Activated T-cell treated with anti-CD3 and anti-CD28 coated beads, Interleukin-2, amount 50 U/mL, for 4 hours (primary cell): ENCODE measurements at regions not wholly inside any gene's neighbourhood (a gene's known extent, or its start where the extent isn't known, plus 50 kb on each side); places are given as distances from the start of the nearest gene placed in this dataset.

Experiments used
- ATAC-seq, 2 donors: fragments of 200-7000 bp; cut with Tn5 transposase; one replicate each; pipeline ENCODE4 v1.10.0; 2021
- DNase-seq: peaks from one replicate; pipeline ENCODE4 v3.0.0-alpha.2; 2020
- H3K27me3 Mint-ChIP-seq: one replicate; pipeline ENCODE4 v1.8.0; 2021; ENCODE audit warnings: low read depth, mixed read lengths
- H3K36me3 Mint-ChIP-seq: one replicate; pipeline ENCODE4 v1.8.0; 2022; ENCODE audit warnings: mixed read lengths; ENCODE audit not compliant: insufficient read depth
- H3K4me1 Mint-ChIP-seq: one replicate; pipeline ENCODE4 v1.8.0; 2021; ENCODE audit warnings: low read depth, mixed read lengths
- H3K4me3 Mint-ChIP-seq: one replicate; pipeline ENCODE4 v1.8.0; 2021; ENCODE audit warnings: mild to moderate bottlenecking, moderate library complexity, mixed read lengths
- H3K9me3 Mint-ChIP-seq: one replicate; pipeline ENCODE4 v1.8.0; 2021; ENCODE audit warnings: mixed read lengths

- Mint-ChIP-seq H3K4me3 (no peak overlapping the region), H3K36me3 (no peaks in the 10 kb centered on the region), H3K27me3 (no peaks in the 10 kb centered on the region), H3K4me1 (no peaks in the 10 kb centered on the region), H3K9me3 (peaks cover 20% of the 10 kb centered on the region)
- no peak for DNase-seq
- ATAC-seq, result no peak
Observed at GRCh38 chr13:47463726-47464125, 537.3 kb downstream of the SUCLA2 start.

GRCh38 chr13:47463002-47463401 lies 538.1 kb downstream of the SUCLA2 start:
- no peak for ATAC-seq
- H3K9me3 Mint-ChIP-seq, result peaks cover 19% of the 10 kb centered on the region
- no peak for DNase-seq
- no peaks in the 10 kb centered on the region for H3K36me3 Mint-ChIP-seq
- no peaks in the 10 kb centered on the region for H3K27me3 Mint-ChIP-seq
- no peaks in the 10 kb centered on the region for H3K4me1 Mint-ChIP-seq
- H3K4me3 Mint-ChIP-seq, result no peak overlapping the region

- H3K36me3 Mint-ChIP-seq, result no peaks in the 10 kb centered on the region
- H3K27me3 Mint-ChIP-seq, result no peaks in the 10 kb centered on the region
- peaks cover 13% of the 10 kb centered on the region for H3K9me3 Mint-ChIP-seq
- ATAC-seq (no peak), DNase-seq (no peak)
- H3K4me3 Mint-ChIP-seq, result no peak overlapping the region
- no peaks in the 10 kb centered on the region for H3K4me1 Mint-ChIP-seq
Observed at GRCh38 chr13:47461816-47462215, 539.3 kb downstream of the SUCLA2 start.

GRCh38 chr13:47459512-47459911 lies 541.6 kb downstream of the SUCLA2 start:
- no peaks in the 10 kb centered on the region for H3K36me3 Mint-ChIP-seq
- no peaks in the 10 kb centered on the region for H3K4me1 Mint-ChIP-seq
- DNase-seq (no peak), ATAC-seq (no peak)
- no peak overlapping the region for H3K4me3 Mint-ChIP-seq
- H3K27me3 Mint-ChIP-seq, result no peaks in the 10 kb centered on the region
- H3K9me3 Mint-ChIP-seq, result peaks cover 4% of the 10 kb centered on the region

- no peaks in the 10 kb centered on the region for H3K4me1 Mint-ChIP-seq
- no peak for ATAC-seq
- H3K36me3 Mint-ChIP-seq, result no peaks in the 10 kb centered on the region
- H3K27me3 Mint-ChIP-seq, result no peaks in the 10 kb centered on the region
- no peak overlapping the region for H3K4me3 Mint-ChIP-seq
- no peaks in the 10 kb centered on the region for H3K9me3 Mint-ChIP-seq
- no peak for DNase-seq
Observed at GRCh38 chr13:47457626-47458025, 543.4 kb downstream of the SUCLA2 start.

GRCh38 chr13:47455626-47456025 lies 545.4 kb downstream of the SUCLA2 start:
- Mint-ChIP-seq H3K36me3 (no peaks in the 10 kb centered on the region), H3K4me1 (no peaks in the 10 kb centered on the region), H3K4me3 (no peak overlapping the region), H3K9me3 (no peaks in the 10 kb centered on the region), H3K27me3 (no peaks in the 10 kb centered on the region)
- ATAC-seq (no peak), DNase-seq (no peak)

- Mint-ChIP-seq H3K36me3 (no peaks in the 10 kb centered on the region), H3K27me3 (no peaks in the 10 kb centered on the region), H3K4me3 (no peak overlapping the region), H3K9me3 (no peaks in the 10 kb centered on the region), H3K4me1 (no peaks in the 10 kb centered on the region)
- DNase-seq (no peak), ATAC-seq (no peak)
Observed at GRCh38 chr13:47454986-47455385, 546.1 kb downstream of the SUCLA2 start.

- no peaks in the 10 kb centered on the region for H3K27me3 Mint-ChIP-seq
- no peak for DNase-seq
- no peaks in the 10 kb centered on the region for H3K36me3 Mint-ChIP-seq
- no peaks in the 10 kb centered on the region for H3K4me1 Mint-ChIP-seq
- ATAC-seq, result no peak
- peaks cover 9% of the 10 kb centered on the region for H3K9me3 Mint-ChIP-seq
- no peak overlapping the region for H3K4me3 Mint-ChIP-seq
Observed at GRCh38 chr13:47437406-47437805, 540.6 kb upstream of the HTR2A start.

GRCh38 chr13:47433461-47434005 lies 536.7 kb upstream of the HTR2A start:
- Mint-ChIP-seq H3K9me3 (peaks cover 9% of the 10 kb centered on the region), H3K4me3 (no peak overlapping the region), H3K4me1 (no peaks in the 10 kb centered on the region), H3K27me3 (no peaks in the 10 kb centered on the region), H3K36me3 (no peaks in the 10 kb centered on the region)
- DNase-seq (no peak), ATAC-seq (no peak)

GRCh38 chr13:47426126-47426849 lies 529.4 kb upstream of the HTR2A start:
- no peaks in the 10 kb centered on the region for H3K27me3 Mint-ChIP-seq
- H3K36me3 Mint-ChIP-seq, result no peaks in the 10 kb centered on the region
- H3K4me1 Mint-ChIP-seq, result no peaks in the 10 kb centered on the region
- ATAC-seq, result no peak
- DNase-seq, result no peak
- no peaks in the 10 kb centered on the region for H3K9me3 Mint-ChIP-seq
- H3K4me3 Mint-ChIP-seq, result no peak overlapping the region

GRCh38 chr13:47421525-47421924 lies 524.7 kb upstream of the HTR2A start:
- ATAC-seq (no peak), DNase-seq (no peak)
- Mint-ChIP-seq H3K36me3 (no peaks in the 10 kb centered on the region), H3K9me3 (no peaks in the 10 kb centered on the region), H3K27me3 (no peaks in the 10 kb centered on the region), H3K4me3 (no peak overlapping the region), H3K4me1 (no peaks in the 10 kb centered on the region)

GRCh38 chr13:47420568-47420967 lies 523.7 kb upstream of the HTR2A start:
- no peaks in the 10 kb centered on the region for H3K36me3 Mint-ChIP-seq
- DNase-seq (no peak), ATAC-seq (no peak)
- no peak overlapping the region for H3K4me3 Mint-ChIP-seq
- no peaks in the 10 kb centered on the region for H3K4me1 Mint-ChIP-seq
- H3K27me3 Mint-ChIP-seq, result no peaks in the 10 kb centered on the region
- H3K9me3 Mint-ChIP-seq, result no peaks in the 10 kb centered on the region

- no peaks in the 10 kb centered on the region for H3K4me1 Mint-ChIP-seq
- no peak for DNase-seq
Observed at GRCh38 chr13:47420020-47420419, 523.2 kb upstream of the HTR2A start.

GRCh38 chr13:47418206-47418920 lies 521.5 kb upstream of the HTR2A start:
- Mint-ChIP-seq H3K4me3 (no peak overlapping the region), H3K9me3 (no peaks in the 10 kb centered on the region), H3K27me3 (no peaks in the 10 kb centered on the region), H3K36me3 (no peaks in the 10 kb centered on the region), H3K4me1 (no peaks in the 10 kb centered on the region)
- DNase-seq (no peak), ATAC-seq (no peak)

More at GRCh38 chr13:47420020-47420419, 523.2 kb upstream of the HTR2A start:
- Mint-ChIP-seq H3K27me3 (no peaks in the 10 kb centered on the region), H3K36me3 (no peaks in the 10 kb centered on the region), H3K4me3 (no peak overlapping the region), H3K9me3 (no peaks in the 10 kb centered on the region)
- no peak for ATAC-seq

- DNase-seq, result no peak
Observed at GRCh38 chr13:47417485-47417884, 520.6 kb upstream of the HTR2A start.

More at GRCh38 chr13:47417485-47417884, 520.6 kb upstream of the HTR2A start:
- Mint-ChIP-seq H3K27me3 (no peaks in the 10 kb centered on the region), H3K36me3 (no peaks in the 10 kb centered on the region), H3K4me3 (no peak overlapping the region), H3K4me1 (no peaks in the 10 kb centered on the region), H3K9me3 (no peaks in the 10 kb centered on the region)
- ATAC-seq, result no peak
